Lung (tissue), 11 donors: ENCODE measurements at regions not wholly inside any gene's neighbourhood (a gene's known extent, or its start where the extent isn't known, plus 50 kb on each side); places are given as distances from the start of the nearest gene placed in this dataset.

ENCODE experiments used
- ATAC-seq: fragments of 200-7000 bp; cut with Tn5 transposase; one replicate; pipeline ENCODE4 v1.9.1; 2020; ENCODE audit warnings: moderate number of reproducible peaks; ENCODE audit not compliant: insufficient read depth, low FRiP score
- DNase-seq, 3 donors: peaks; one replicate each; pipeline ENCODE4 v3.0.0-alpha.2; 2013 to 2017
- H3K27ac ChIP-seq, 2 donors: one replicate each; pipeline ENCODE4 v1.5.1; 2013; ENCODE audit warnings: mild to moderate bottlenecking in 2 of 2, moderate library complexity in 2 of 2, control low read depth in 1 of 2, inconsistent platforms in 1 of 2, low read depth in 1 of 2, low read length in 1 of 2
- H3K27me3 ChIP-seq, 3 donors: one replicate each; pipeline ENCODE4 v1.5.1; 2013; ENCODE audit warnings: low read length in 2 of 3; ENCODE audit not compliant: control insufficient read depth in 3 of 3, insufficient read depth in 3 of 3
- H3K36me3 ChIP-seq, 4 donors: one replicate each; pipeline ENCODE4 v1.5.1; 2013; ENCODE audit warnings: low read length in 4 of 4, mild to moderate bottlenecking in 1 of 4, moderate library complexity in 1 of 4; ENCODE audit not compliant: control insufficient read depth in 4 of 4, insufficient read depth in 4 of 4
- H3K4me1 ChIP-seq, 5 donors: one replicate each; pipeline ENCODE4 v1.5.1; 2013; ENCODE audit warnings: low read length in 5 of 5, mild to moderate bottlenecking in 2 of 5, moderate library complexity in 1 of 5; ENCODE audit not compliant: control insufficient read depth in 5 of 5, insufficient read depth in 5 of 5
- H3K4me3 ChIP-seq: one replicate; pipeline ENCODE4 v1.5.1; 2013; ENCODE audit warnings: mild to moderate bottlenecking, control low read depth, moderate library complexity
- H3K9ac ChIP-seq, 2 donors: one replicate each; pipeline ENCODE4 v1.5.1; 2013; ENCODE audit warnings: low read length in 2 of 2, control low read depth in 1 of 2; ENCODE audit not compliant: insufficient read depth in 1 of 2
- H3K9me3 ChIP-seq, 4 donors: one replicate each; pipeline ENCODE4 v1.5.1; 2013; ENCODE audit warnings: low read length in 3 of 4, mild to moderate bottlenecking in 1 of 4, moderate library complexity in 1 of 4; ENCODE audit not compliant: control insufficient read depth in 4 of 4, insufficient read depth in 3 of 4
- CTCF ChIP-seq: IDR thresholded peaks from 2 replicates; pipeline ENCODE4 v1.5.1; 2012; ENCODE audit warnings: mild to moderate bottlenecking; ENCODE audit errors: control extremely low read depth, extremely low read depth
- WGBS, 2 donors: extraction: QIAGEN DNeasy Blood & Tissue Kit; methylation state at CpG; one replicate each; pipeline ENCODE4 v1.1.7; 2013; 5-methylcytosine and 5-hydroxymethylcytosine counted together
- donor health status: control.
- donor health status: control.
- donor health status: Bipolar disorder and iron deficiency.
- donor health status: healthy.
- donor health status: DM: yes; HTN: yes; CAD: no.

- no peak for TF ChIP-seq CTCF
- Histone ChIP-seq H3K9ac (peak overlapping the region in 1 of 2 donors; percentile 78), H3K36me3 (peaks cover 0 to 2% (median 0%) of the 10 kb centered on the region in 4 donors), H3K9me3 (no peaks in the 10 kb centered on the region), H3K27ac (no peak overlapping the region), H3K27me3 (no peaks in the 10 kb centered on the region), H3K4me3 (no peak overlapping the region), H3K4me1 (peaks cover 0 to 78% (median 4%) of the 10 kb centered on the region in 5 donors)
- WGBS, 2 donors: 52 to 56% methylated on average over 2 of the region's 2 CpGs
- ATAC-seq (no peak), DNase-seq (peak in 2 of 3 donors; percentile 86 to 88)
Measured at GRCh38 chr2:143953451-143954030, 566.4 kb downstream of the ZEB2 start.

- no peak overlapping the region for H3K4me3 ChIP-seq
- 92 to 93% methylated on average over 1 of the region's 1 CpG for WGBS, 2 donors
- no peaks in the 10 kb centered on the region for H3K36me3 ChIP-seq
- no peaks in the 10 kb centered on the region for H3K27me3 ChIP-seq
- no peak overlapping the region for H3K27ac ChIP-seq
- ATAC-seq: no peak
- peaks cover 0 to 78% (median 4%) of the 10 kb centered on the region in 5 donors for H3K4me1 ChIP-seq
- no peak for TF ChIP-seq CTCF
- H3K9me3 ChIP-seq: no peaks in the 10 kb centered on the region
- H3K9ac ChIP-seq: peak overlapping the region in 1 of 2 donors; percentile 75
- DNase-seq: peak in 2 of 3 donors; percentile 74 to 82
Measured at GRCh38 chr2:143952536-143952935, 567.4 kb downstream of the ZEB2 start.

GRCh38 chr2:143950704-143951103 lies 569.2 kb downstream of the ZEB2 start:
- DNase-seq (peak in 2 of 3 donors; percentile 54 to 69), ATAC-seq (no peak)
- WGBS, 2 donors: 54 to 85% methylated on average over 2 of the region's 2 CpGs
- H3K27me3 ChIP-seq: no peaks in the 10 kb centered on the region
- no peak overlapping the region for H3K4me3 ChIP-seq
- no peak for TF ChIP-seq CTCF
- H3K4me1 ChIP-seq: peaks cover 0 to 68% (median 4%) of the 10 kb centered on the region in 5 donors
- no peak overlapping the region for H3K27ac ChIP-seq
- H3K9me3 ChIP-seq: no peaks in the 10 kb centered on the region
- H3K9ac ChIP-seq: peak overlapping the region in 1 of 2 donors; percentile 40
- H3K36me3 ChIP-seq: peaks cover 3 to 9% (median 5%) of the 10 kb centered on the region in 4 donors
